CD4-positive, alpha-beta memory T cell (primary cell): ENCODE measurements at regions not wholly inside any gene's neighbourhood (a gene's known extent, or its start where the extent isn't known, plus 50 kb on each side); places are given as distances from the start of the nearest gene placed in this dataset.
A peak's percentile ranks its signal among the peaks of the same experiment; 100 is the strongest.
"Not testable (repeated sequence)": the region's sequence is repeated elsewhere in the genome, so short reads cannot be mapped to it uniquely, and the experiment has no call there.

Experiments
- CTCF ChIA-PET: fragments of 350-600 bp; sonication (Branson Sonifier 250); formaldehyde crosslinking; loops from one replicate; lab custom pipeline; 2021; ENCODE audit warnings: inconsistent platforms; ENCODE audit not compliant: partially characterized antibody; lab: Charles Lee
- POLR2A ChIA-PET: fragments of 350-600 bp; sonication (Branson Sonifier 250); formaldehyde crosslinking; loops from one replicate; lab custom pipeline; 2021; ENCODE audit not compliant: partially characterized antibody; lab: Charles Lee
- DNase-seq, 5 donors: peaks; one replicate each; pipeline versions ENCODE4 v3.0.0 to v3.0.0-alpha.2; 2020 to 2022; ENCODE audit warnings: mixed read lengths in 1 of 5
- H3K27ac ChIP-seq: one replicate; pipeline ENCODE4 v1.7.0; 2013; ENCODE audit warnings: low read depth, low read length
- H3K27me3 ChIP-seq: 2 replicates; pipeline ENCODE4 v1.7.0; 2013; ENCODE audit warnings: mild to moderate bottlenecking, low read length, moderate library complexity; ENCODE audit not compliant: insufficient read depth
- H3K36me3 ChIP-seq: 2 replicates; pipeline ENCODE4 v1.7.0; 2013; ENCODE audit warnings: mild to moderate bottlenecking, low read length, moderate library complexity; ENCODE audit not compliant: insufficient read depth
- H3K4me1 ChIP-seq: 2 replicates; pipeline ENCODE4 v1.7.0; 2013; ENCODE audit warnings: mild to moderate bottlenecking, low read length, moderate library complexity; ENCODE audit not compliant: insufficient read depth
- H3K4me3 ChIP-seq, 2 donors: one replicate each; pipeline ENCODE4 v1.7.0; 2013; ENCODE audit warnings: low read length in 2 of 2, mild to moderate bottlenecking in 1 of 2
- H3K9me3 ChIP-seq, 2 donors: one replicate each; pipeline ENCODE4 v1.7.0; 2013; ENCODE audit warnings: low read length in 2 of 2, control low read depth in 1 of 2; ENCODE audit not compliant: control insufficient read depth in 1 of 2
- H3K27ac Mint-ChIP-seq, 7 donors: one replicate each; pipeline ENCODE4 v1.8.0; 2020 to 2021; ENCODE audit warnings: mixed read lengths in 7 of 7, mild to moderate bottlenecking in 6 of 7, inconsistent platforms in 3 of 7, moderate library complexity in 3 of 7
- H3K27me3 Mint-ChIP-seq, 2 donors: one replicate each; pipeline ENCODE4 v1.8.0; 2020 to 2021; ENCODE audit warnings: mixed read lengths in 2 of 2
- H3K36me3 Mint-ChIP-seq, 2 donors: one replicate each; pipeline ENCODE4 v1.8.0; 2020 to 2021; ENCODE audit warnings: mixed read lengths in 2 of 2, inconsistent platforms in 1 of 2, mild to moderate bottlenecking in 1 of 2
- H3K4me1 Mint-ChIP-seq, 4 donors: one replicate each; pipeline ENCODE4 v1.8.0; 2020 to 2021; ENCODE audit warnings: mixed read lengths in 4 of 4, mild to moderate bottlenecking in 1 of 4
- H3K4me3 Mint-ChIP-seq, 8 donors: one replicate each; pipeline ENCODE4 v1.8.0; 2020 to 2021; ENCODE audit warnings: mixed read lengths in 8 of 8, mild to moderate bottlenecking in 7 of 8, moderate library complexity in 6 of 8, inconsistent platforms in 3 of 8
- H3K9me3 Mint-ChIP-seq, 8 donors: one replicate each; pipeline ENCODE4 v1.8.0; 2020 to 2021; ENCODE audit warnings: mixed read lengths in 8 of 8, mild to moderate bottlenecking in 5 of 8, inconsistent platforms in 3 of 8, moderate library complexity in 1 of 8
- intact Hi-C: fragments of 100-400 bp; cut with micrococcal nuclease; formaldehyde crosslinking; loops from one replicate; pipeline ENCODE4 v1.15.1; 2023

DNA sequence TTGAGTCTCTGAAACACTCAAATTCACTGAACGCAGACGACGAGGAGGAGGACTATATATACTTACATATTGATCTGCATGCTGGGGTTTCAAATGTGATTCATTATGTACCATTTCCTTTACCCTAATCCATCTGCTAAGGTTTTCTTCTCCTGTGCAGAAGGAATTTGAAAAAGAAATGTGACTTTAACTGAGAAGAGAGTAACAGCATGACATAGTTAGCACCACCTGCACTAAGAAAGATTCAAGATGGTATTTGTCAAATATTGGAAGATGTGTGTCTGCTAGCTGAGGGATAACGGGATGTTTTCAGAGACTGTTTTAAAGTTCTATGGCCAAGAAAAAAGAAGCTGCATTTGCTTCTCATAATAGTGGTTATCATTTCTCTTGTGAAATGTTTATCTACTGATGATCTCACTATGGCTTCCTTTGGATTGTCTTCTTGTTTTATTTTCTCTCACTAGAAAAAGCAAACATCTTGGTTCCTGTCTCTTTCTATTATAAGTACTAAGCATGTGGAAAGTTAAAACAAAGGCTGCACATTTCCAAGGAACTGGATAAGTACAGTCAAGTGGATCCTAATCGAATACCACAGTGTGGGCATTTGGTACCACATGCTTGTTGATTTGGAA, 89.8 kb upstream of the TLE4 start:
- intact Hi-C loops, result no loop called here
- POLR2A ChIA-PET, result no interaction called here
- no peak overlapping the region for H3K4me3 Mint-ChIP-seq
- Histone ChIP-seq H3K4me3 (no peak overlapping the region), H3K36me3 (no peaks in the 10 kb centered on the region), H3K27me3 (no peaks in the 10 kb centered on the region), H3K9me3 (no peaks in the 10 kb centered on the region), H3K4me1 (no peaks in the 10 kb centered on the region), H3K27ac (no peak overlapping the region)
- no peak for DNase-seq
- H3K27me3 Mint-ChIP-seq, result peaks cover 0 to 1% of the 10 kb centered on the region in 2 donors
- CTCF ChIA-PET, result interaction anchor here (0.9 kb wide), 1 partner anchor 11 kb away, joined by 3 read pairs; no protein-coding TSS in a partner anchor
- H3K9me3 Mint-ChIP-seq, result no peaks in the 10 kb centered on the region
- H3K4me1 Mint-ChIP-seq, result peaks cover 0 to 4% (median under 1%) of the 10 kb centered on the region in 4 donors
- H3K36me3 Mint-ChIP-seq, result no peaks in the 10 kb centered on the region
- H3K27ac Mint-ChIP-seq, result no peak overlapping the region

DNA sequence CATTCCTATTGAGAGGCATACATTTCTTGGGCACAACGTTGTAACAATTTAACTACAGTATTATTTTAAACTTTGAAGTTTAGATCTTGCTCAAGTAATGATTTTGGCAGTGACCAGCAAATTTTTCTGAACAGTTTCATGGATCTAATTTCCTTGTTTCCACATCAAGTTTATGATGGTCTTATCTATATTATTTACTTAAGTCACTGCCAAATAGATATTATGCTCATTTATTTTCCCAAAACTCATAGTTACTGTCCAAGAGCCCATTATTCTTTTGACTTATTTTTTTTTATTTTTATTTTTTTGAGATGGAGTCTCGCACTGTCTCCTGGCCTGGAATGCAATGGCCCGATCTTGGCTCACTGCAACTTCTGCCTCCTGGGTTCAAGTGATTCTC, 86.5 kb upstream of the TLE4 start:
- Histone ChIP-seq H3K4me3 (no peak overlapping the region), H3K27ac (no peak overlapping the region), H3K36me3 (no peaks in the 10 kb centered on the region), H3K4me1 (no peaks in the 10 kb centered on the region), H3K9me3 (no peaks in the 10 kb centered on the region), H3K27me3 (no peaks in the 10 kb centered on the region)
- intact Hi-C loops, result no loop called here
- no peaks in the 10 kb centered on the region for H3K4me1 Mint-ChIP-seq
- H3K9me3 Mint-ChIP-seq, result peaks cover 0 to 2% (median 0%) of the 10 kb centered on the region in 8 donors
- no peak overlapping the region for H3K27ac Mint-ChIP-seq
- DNase-seq, result no peak
- peaks cover 4 to 5% of the 10 kb centered on the region in 2 donors for H3K27me3 Mint-ChIP-seq
- CTCF ChIA-PET, result no interaction called here
- H3K36me3 Mint-ChIP-seq, result no peaks in the 10 kb centered on the region
- POLR2A ChIA-PET, result no interaction called here
- H3K4me3 Mint-ChIP-seq, result no peak overlapping the region

DNA sequence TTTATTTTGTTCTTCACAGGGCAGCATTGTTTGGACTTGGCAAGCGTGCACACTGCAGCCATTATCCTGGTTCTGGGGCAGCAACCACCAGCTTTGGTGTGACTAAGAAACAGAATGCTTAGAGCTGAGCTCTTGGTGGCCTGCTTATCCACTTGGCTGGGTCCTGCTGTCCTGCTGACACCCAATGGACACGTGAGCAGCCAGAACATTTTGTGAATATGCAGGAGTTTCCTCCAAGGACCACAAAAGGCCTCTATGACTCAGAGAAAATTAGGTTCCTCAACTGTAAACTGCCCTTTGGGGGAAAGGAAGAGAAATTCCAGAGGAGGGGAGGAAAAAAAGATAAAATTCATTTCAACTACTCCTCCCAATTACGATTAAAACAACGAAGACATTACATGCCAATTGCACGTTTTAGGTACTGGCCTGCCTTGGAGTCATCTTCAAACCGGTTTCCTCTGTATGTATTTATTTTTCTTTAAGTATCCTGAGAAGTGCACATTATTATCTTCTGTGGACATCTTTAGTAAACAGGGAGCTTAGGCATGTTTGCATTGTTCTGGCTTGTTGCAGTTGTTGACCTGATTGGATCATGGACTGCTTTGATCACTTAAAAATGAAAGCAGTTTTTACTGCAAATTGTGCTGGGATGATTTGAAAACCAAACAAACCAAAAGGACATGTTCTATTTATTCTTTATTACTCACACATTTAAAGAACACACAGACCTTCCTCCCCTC, 82.3 kb upstream of the TLE4 start:
- Histone ChIP-seq H3K36me3 (no peaks in the 10 kb centered on the region), H3K27me3 (no peaks in the 10 kb centered on the region), H3K27ac (no peak overlapping the region), H3K9me3 (no peaks in the 10 kb centered on the region), H3K4me3 (no peak overlapping the region), H3K4me1 (no peaks in the 10 kb centered on the region)
- Mint-ChIP-seq H3K27me3 (peaks cover 4 to 5% of the 10 kb centered on the region in 2 donors), H3K36me3 (no peaks in the 10 kb centered on the region), H3K4me3 (no peak overlapping the region), H3K4me1 (no peaks in the 10 kb centered on the region), H3K9me3 (peaks cover 3 to 10% (median 8%) of the 10 kb centered on the region in 8 donors), H3K27ac (no peak overlapping the region)
- intact Hi-C loops, result no loop called here
- ChIA-PET CTCF (no interaction called here), POLR2A (no interaction called here)
- DNase-seq, result no peak

DNA sequence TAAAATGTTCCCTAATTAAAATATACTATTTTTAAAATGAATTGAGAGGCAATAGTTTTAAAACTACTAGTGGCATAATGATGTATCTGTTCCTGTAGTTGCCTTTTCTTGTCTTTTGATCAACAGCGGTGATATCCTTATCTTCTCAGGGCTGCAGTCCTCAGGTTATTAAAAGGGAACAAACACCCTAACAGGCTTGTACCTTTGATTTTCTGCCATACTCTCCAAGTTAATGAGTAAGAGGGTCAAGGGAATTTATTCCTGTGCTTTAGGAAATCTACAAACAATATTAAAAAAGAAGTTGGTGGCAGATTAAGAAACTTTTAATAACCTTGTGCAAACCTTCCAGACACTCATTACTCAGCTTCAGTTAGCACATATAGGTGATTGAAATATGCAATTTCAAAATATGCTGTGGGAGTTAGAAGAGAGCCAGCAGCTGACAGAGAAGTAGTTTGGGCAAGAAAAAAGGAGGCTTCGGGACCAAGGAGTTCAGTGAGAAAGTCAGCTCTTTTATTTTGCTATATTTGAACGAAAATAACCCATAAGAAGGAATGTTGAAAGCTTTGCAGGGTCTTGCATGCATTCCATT, 81.0 kb upstream of the TLE4 start:
- Histone ChIP-seq H3K9me3 (no peaks in the 10 kb centered on the region), H3K27ac (no peak overlapping the region), H3K27me3 (no peaks in the 10 kb centered on the region), H3K4me3 (no peak overlapping the region), H3K36me3 (no peaks in the 10 kb centered on the region), H3K4me1 (no peaks in the 10 kb centered on the region)
- CTCF ChIA-PET, result interaction anchor here (1.2 kb wide), 1 partner anchor 10 kb away, joined by 4 read pairs; no protein-coding TSS in a partner anchor
- no peak overlapping the region for H3K4me3 Mint-ChIP-seq
- POLR2A ChIA-PET, result no interaction called here
- H3K4me1 Mint-ChIP-seq, result no peaks in the 10 kb centered on the region
- H3K27ac Mint-ChIP-seq, result no peak overlapping the region
- intact Hi-C loops, result no loop called here
- no peaks in the 10 kb centered on the region for H3K36me3 Mint-ChIP-seq
- peaks cover 3 to 10% (median 8%) of the 10 kb centered on the region in 8 donors for H3K9me3 Mint-ChIP-seq
- peaks cover 3 to 4% of the 10 kb centered on the region in 2 donors for H3K27me3 Mint-ChIP-seq
- no peak for DNase-seq

DNA sequence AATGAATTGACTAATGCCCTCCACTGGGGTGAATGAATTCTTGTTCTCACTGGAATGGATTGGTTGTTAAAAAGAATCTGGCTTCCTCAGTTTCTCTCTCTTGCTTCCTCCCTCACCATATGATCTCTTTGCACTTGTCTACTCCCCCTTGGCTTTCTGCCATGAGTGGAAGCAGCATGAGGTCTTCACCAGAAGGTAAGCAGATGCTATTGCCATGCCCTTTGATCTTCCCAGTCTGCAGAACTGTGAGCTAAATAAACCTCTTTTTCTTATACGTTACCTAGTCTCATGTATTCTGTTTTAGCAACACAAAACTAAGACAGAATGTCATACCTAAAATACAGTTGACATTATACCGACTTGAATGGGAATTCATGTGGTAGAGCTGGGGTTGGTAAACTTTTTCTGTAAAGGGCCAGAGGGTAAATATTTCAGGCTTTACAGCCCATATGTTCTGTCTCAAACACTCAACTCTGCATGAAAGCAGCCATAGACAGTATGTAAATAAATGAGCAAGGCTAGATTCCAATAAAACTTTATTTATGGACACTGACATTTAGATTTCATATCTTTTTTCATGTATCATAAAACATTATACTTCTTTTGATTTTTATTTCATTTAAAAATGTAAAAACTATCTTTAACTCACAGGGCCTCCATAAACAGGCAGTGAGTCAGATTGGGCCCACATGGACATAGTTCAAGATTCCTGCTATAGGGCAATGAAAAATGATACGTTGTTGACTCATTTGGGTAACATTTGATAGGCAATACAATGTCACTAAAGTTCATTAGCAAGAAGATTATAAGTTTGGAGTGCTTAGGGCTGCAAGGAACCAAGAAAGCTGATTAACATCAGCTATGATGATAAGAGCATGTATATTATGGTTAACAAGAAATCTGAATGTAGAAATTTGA, 79.4 kb upstream of the TLE4 start:
- H3K36me3 Mint-ChIP-seq, result no peaks in the 10 kb centered on the region
- ChIA-PET CTCF (no interaction called here), POLR2A (interaction anchor here (1.5 kb wide), 1 partner anchor 79 kb away, joined by 4 read pairs; the partner anchor contains the start of gene TLE4)
- Histone ChIP-seq H3K9me3 (no peaks in the 10 kb centered on the region), H3K4me1 (no peaks in the 10 kb centered on the region), H3K27me3 (no peaks in the 10 kb centered on the region), H3K27ac (no peak overlapping the region), H3K36me3 (no peaks in the 10 kb centered on the region), H3K4me3 (no peak overlapping the region)
- H3K4me1 Mint-ChIP-seq, result no peaks in the 10 kb centered on the region
- peaks cover 3 to 4% of the 10 kb centered on the region in 2 donors for H3K27me3 Mint-ChIP-seq
- peaks cover 4 to 10% (median 8%) of the 10 kb centered on the region in 8 donors for H3K9me3 Mint-ChIP-seq
- intact Hi-C loops, result no loop called here
- H3K4me3 Mint-ChIP-seq, result no peak overlapping the region
- no peak overlapping the region for H3K27ac Mint-ChIP-seq
- no peak for DNase-seq

DNA sequence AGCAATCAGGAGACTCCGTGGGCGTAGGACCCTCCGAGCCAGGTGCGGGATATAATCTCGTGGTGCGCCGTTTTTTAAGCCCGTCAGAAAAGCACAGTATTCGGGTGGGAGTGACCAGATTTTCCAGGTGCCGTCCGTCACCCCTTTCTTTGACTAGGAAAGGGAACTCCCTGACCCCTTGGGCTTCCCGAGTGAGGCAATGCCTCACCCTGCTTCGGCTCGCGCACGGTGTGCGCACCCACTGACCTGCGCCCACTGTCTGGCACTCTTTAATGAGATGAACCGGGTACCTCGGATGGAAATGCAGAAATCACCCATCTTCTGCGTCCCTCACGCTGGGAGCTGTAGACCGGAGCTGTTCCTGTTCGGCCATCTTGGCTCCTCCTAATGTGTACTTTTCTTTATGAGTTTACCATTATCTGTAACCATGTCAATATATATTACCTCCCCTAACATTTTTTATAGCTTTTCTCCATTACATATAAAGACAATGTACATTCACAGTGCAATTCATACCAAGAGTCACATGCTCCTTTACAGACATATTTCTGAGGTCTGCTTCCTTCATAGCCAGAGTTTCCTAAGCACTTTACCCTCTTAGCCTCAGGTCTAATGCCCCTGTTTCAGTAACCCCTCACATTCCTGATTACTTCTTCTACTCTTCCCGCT, 71.4 kb upstream of the TLE4 start:
- H3K4me1 Mint-ChIP-seq, H3K9me3 Mint-ChIP-seq, H3K4me3 ChIP-seq, H3K27me3 Mint-ChIP-seq, H3K9me3 ChIP-seq, H3K36me3 ChIP-seq, H3K36me3 Mint-ChIP-seq, DNase-seq, H3K4me1 ChIP-seq, POLR2A ChIA-PET, intact Hi-C loops, H3K27ac ChIP-seq, CTCF ChIA-PET, H3K27me3 ChIP-seq, H3K27ac Mint-ChIP-seq: not testable (repeated sequence)
- H3K4me3 Mint-ChIP-seq, result peak overlapping the region in 1 of 8 donors; percentile 32
